ENCODE measurements at regions not wholly inside any gene's neighbourhood (a gene's known extent, or its start where the extent isn't known, plus 50 kb on each side); places are given as distances from the start of the nearest gene placed in this dataset.

GRCh38 chr21:27633631-27634030 lies 666.7 kb upstream of the ADAMTS5 start:
- TF ChIP-seq, protein P1, sequence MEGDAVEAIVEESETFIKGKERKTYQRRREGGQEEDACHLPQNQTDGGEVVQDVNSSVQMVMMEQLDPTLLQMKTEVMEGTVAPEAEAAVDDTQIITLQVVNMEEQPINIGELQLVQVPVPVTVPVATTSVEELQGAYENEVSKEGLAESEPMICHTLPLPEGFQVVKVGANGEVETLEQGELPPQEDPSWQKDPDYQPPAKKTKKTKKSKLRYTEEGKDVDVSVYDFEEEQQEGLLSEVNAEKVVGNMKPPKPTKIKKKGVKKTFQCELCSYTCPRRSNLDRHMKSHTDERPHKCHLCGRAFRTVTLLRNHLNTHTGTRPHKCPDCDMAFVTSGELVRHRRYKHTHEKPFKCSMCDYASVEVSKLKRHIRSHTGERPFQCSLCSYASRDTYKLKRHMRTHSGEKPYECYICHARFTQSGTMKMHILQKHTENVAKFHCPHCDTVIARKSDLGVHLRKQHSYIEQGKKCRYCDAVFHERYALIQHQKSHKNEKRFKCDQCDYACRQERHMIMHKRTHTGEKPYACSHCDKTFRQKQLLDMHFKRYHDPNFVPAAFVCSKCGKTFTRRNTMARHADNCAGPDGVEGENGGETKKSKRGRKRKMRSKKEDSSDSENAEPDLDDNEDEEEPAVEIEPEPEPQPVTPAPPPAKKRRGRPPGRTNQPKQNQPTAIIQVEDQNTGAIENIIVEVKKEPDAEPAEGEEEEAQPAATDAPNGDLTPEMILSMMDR (IDR thresholded peaks at IDR 0.05): no peak
- no peak for TF ChIP-seq POLR2A (IDR thresholded peaks at IDR 0.05)
